Sciatic nerve (tissue), 2 donors: ENCODE measurements at regions not wholly inside any gene's neighbourhood (a gene's known extent, or its start where the extent isn't known, plus 50 kb on each side); places are given as distances from the start of the nearest gene placed in this dataset.

Source experiments
- ATAC-seq: fragments of 200-7000 bp; cut with Tn5 transposase; one replicate; pipeline ENCODE4 v1.9.1; 2020; ENCODE audit warnings: mild to moderate bottlenecking, moderate library complexity
- DNase-seq: peaks from one replicate; pipeline ENCODE4 v3.0.0-alpha.2; 2020; ENCODE audit warnings: low spot score
- intact Hi-C: fragments of 100-400 bp; cut with DNase I; formaldehyde crosslinking; loops from one replicate; pipeline ENCODE4 v1.14.2; 2022
- donor health status: DM: no; HTN: no; CAD: no.
- donor health status: DM: no; HTN: no; CAD: no.

GRCh38 chr2:226634943-226635604, 164.5 kb downstream of the IRS1 start:
- intact Hi-C loops: no loop called here
- DNase-seq (no peak), ATAC-seq (no peak)

DNA sequence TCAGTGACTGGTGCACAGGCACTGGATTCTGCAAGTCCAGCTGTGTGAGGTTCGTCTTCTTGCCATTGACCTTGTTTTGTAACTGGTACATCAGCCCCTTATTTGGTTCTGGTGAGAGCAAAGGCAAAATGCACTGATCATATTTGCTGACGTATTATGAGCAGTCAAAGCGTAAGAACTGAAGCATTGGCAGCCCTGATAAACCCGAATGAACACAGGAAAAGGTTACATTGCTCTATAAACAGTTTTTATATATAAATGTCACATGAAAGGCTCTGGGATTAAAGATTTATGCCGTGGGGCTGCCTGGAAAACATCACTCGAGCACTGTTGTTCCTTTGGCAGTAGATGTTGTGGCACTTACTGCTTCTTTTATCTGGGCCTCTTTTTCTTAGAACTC, 167.9 kb downstream of the IRS1 start:
- no peak for DNase-seq
- no peak for ATAC-seq

DNA sequence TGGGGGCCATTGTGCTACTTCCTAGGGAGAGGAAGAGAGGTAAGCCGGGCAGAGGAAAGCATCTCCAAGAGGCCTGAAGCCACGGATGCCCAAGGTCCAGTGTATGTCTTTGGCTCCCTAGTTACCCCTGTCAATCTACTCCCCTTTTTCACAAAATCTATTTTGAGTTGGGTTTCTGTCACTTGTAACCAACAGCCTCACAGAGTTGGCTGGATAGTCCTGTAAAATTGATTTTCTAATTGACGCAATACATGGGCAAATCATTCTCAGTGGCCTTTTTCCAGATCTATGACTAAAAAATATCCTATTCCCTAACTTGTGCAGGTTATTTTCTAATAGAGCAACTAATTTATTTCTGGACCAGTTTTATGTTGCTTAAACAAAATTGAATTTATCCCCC, 168.4 kb downstream of the IRS1 start:
- DNase-seq (no peak), ATAC-seq (no peak)
- intact Hi-C loops: no loop called here

More for the DNA sequence above, 167.9 kb downstream of the IRS1 start:
- intact Hi-C loops: no loop called here

DNA sequence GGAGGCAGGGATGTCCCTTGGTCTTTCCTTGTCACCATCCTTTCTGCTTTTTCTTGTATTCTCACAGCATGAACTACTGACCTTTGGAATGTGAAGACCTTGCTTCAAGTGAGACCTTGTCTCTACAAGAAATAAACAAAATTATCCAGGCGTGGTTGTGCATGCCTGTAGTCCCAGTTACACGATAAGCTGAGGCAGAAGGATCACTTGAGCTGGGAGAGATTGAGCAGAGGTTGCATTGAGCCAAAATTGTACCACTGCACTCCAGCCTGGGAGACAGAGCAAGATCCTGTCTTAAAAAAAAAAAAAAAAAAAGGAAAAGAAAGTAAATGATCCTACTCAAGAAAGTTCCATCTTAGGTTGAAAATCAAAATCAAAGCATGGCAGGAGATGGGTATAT, 173.7 kb downstream of the IRS1 start:
- no peak for DNase-seq
- no peak for ATAC-seq
- intact Hi-C loops: no loop called here

DNA sequence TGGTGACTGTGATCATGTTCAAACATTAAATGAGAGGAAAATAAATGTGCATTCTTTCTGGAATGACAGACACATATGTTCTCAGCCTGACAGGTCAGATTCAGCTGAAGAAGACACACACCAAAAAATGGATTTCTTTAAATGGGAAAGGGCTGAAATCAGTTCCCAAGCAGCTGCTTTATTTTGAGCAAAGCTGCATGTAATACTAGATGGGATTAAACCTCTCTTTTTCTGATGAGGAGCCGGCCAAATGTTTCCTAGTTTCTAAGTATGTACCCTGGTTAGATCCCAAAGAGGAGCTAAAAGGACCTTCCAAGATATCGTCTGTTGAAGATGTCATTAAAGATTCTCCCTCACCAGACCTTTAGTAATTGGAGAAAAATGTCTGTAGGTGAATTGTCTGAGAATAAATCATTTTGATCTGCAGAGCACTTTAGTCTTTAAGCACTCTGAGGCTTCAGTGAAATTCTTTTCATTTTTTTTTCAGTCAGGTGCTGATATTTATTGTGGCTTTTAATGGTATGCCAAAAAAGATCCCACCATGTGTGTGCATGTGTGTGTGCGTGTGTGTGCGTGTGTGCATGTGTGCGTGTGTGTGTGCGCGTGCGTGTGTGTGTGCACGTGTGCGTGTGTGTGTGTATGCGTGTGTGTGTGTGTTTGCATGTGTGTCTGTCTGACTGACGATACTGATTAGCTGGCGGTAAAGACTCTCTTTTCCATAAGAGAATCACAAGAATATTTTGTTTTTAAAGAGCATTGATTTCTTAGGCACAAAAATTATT, 175.8 kb downstream of the IRS1 start:
- DNase-seq (no peak), ATAC-seq (no peak)
- intact Hi-C loops: no loop called here

- DNase-seq: no peak
- intact Hi-C loops: no loop called here
- ATAC-seq: no peak
These were observed 177.1 kb downstream of the IRS1 start for GRCh38 chr2:226622484-226622883.

- ATAC-seq: no peak
- no peak for DNase-seq
- intact Hi-C loops: no loop called here
These were observed 179.4 kb downstream of the IRS1 start for GRCh38 chr2:226620176-226620575.

- intact Hi-C loops: no loop called here
- DNase-seq (no peak), ATAC-seq (no peak)
These were observed 179.9 kb downstream of the IRS1 start for GRCh38 chr2:226619707-226620106.

- no peak for DNase-seq
These were observed 180.6 kb downstream of the IRS1 start for GRCh38 chr2:226618875-226619605.

DNA sequence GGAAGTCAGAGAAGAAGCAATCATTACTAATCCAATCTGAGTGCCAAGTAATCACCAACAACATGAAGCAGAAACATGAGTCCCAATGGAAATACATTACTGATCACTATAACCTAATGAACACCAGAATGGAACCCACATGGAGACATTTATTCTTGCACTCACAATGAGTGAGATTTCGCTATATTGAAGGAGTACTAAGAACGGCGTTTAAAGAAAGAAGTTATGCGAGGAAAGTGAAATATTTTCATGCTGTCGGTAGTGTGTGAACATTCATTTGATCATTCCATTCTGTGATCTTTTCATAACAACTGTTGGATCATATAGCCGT, 181.1 kb downstream of the IRS1 start:
- intact Hi-C loops: no loop called here
- no peak for DNase-seq
- no peak for ATAC-seq

More at GRCh38 chr2:226618875-226619605, 180.6 kb downstream of the IRS1 start:
- intact Hi-C loops: no loop called here
- ATAC-seq: no peak

- intact Hi-C loops: no loop called here
These were observed 183.7 kb downstream of the IRS1 start for GRCh38 chr2:226615891-226616290.

DNA sequence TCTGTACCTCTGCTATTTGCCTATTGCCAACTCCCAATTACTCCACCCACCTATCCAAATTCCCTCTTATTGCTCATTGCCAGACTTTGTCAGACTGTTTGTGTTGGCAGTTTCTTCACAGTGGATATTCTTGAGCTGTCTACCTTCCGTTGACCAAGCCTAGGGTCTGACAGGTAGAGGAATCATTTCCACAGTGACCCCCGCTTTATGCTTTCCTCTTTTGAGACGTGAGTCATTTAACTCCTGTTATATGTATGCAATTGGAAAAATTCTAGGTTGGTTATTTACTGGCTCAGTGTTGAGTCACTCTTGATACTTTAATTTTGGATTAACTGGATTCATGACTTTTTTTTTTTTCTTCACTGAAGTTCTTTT, 187.7 kb downstream of the IRS1 start:
- intact Hi-C loops: no loop called here
- DNase-seq: no peak
- ATAC-seq: no peak

More at GRCh38 chr2:226615891-226616290, 183.7 kb downstream of the IRS1 start:
- DNase-seq: no peak
- no peak for ATAC-seq

GRCh38 chr2:226611196-226611943, 188.2 kb downstream of the IRS1 start:
- DNase-seq (no peak), ATAC-seq (peak; percentile 61)
- intact Hi-C loops: no loop called here

DNA sequence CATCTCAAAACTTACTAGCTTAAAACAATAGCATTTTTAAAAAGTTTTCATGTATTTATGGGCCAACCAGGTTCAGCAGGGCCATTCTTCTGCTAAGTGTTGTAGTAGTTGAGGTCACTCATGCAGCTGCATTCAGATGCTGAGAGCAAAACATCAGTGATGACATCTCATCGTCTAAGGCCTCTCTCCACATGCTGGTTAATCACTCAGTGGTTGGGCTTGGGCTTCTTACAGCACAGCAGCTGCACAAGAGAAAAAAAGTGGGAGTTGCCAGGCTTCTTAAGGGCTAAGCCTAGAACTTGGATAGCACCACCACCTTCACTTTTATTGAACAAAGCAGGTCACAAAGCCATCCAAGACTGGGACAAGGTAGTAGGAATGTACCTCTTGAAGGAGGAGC, 190.3 kb downstream of the IRS1 start:
- ATAC-seq: peak; percentile 82
- intact Hi-C loops: no loop called here
- DNase-seq: no peak

GRCh38 chr2:226608451-226608850, 191.2 kb downstream of the IRS1 start:
- DNase-seq: no peak
- no peak for ATAC-seq
- intact Hi-C loops: no loop called here

DNA sequence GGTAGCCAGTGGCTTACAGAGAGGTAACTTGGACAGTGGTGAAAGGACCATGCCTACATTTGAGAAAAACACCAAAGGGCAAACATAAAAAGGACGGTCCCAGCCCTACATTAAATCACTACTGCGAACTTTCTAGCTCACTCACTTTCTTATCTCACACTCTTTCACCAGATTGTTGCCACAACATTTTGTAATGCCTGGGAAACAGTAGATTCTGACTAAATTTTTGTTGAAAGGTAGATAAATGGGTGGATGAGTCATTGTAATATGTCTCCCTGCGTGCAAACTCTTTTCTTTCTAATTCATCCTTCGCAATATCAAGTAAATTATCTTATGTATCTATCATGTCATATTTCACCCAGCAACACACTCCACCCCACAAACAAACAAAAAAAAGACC, 192.2 kb downstream of the IRS1 start:
- intact Hi-C loops: no loop called here
- ATAC-seq: no peak
- no peak for DNase-seq

DNA sequence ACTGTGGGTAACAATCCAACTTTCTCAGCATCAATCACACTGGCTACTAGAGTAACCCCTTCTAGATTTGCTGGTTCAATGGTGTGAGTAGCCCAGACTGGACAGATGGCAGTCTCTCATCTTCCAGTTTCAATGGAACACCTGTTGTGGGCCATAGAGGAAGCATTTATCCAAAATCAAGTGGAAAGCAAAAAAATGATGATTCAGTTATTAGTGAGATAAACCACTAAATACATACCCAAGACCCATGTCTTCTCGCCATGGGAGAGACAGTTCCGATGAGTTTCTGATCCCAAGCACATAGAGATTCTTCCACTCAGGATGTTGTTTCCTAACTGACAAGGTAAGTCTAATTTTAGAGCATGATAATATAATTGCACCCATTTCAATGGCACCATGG, 194.0 kb downstream of the IRS1 start:
- intact Hi-C loops: no loop called here
- DNase-seq: no peak
- ATAC-seq: no peak

DNA sequence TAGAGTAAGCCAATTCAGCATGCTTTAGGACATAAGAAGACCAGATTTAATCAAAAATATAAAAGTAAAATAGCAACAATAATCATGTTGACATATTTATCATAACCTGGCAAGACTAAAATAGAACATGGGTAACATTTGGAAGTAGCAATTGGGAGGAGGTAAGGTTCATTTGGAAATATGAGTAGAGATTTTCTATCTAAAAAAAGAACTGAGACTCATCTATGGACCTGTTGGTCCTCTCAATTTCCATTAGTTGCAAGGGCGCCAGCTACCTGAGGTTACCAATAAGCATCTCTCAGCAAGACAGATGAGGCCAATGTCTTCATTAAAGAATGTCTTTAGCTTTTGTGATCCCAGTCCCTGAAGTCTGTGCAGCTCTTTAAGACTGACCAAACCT, 196.0 kb downstream of the IRS1 start:
- DNase-seq (no peak), ATAC-seq (no peak)
- intact Hi-C loops: no loop called here

GRCh38 chr2:226601881-226602662, 197.5 kb downstream of the IRS1 start:
- intact Hi-C loops: no loop called here
- no peak for ATAC-seq
- DNase-seq: no peak
